ENCODE measurements at regions not wholly inside any gene's neighbourhood (a gene's known extent, or its start where the extent isn't known, plus 50 kb on each side); places are given as distances from the start of the nearest gene placed in this dataset.

GRCh38 chr5:179484761-179485160 is 65.6 kb upstream of the RUFY1 start:
- TF ChIP-seq, protein P1, sequence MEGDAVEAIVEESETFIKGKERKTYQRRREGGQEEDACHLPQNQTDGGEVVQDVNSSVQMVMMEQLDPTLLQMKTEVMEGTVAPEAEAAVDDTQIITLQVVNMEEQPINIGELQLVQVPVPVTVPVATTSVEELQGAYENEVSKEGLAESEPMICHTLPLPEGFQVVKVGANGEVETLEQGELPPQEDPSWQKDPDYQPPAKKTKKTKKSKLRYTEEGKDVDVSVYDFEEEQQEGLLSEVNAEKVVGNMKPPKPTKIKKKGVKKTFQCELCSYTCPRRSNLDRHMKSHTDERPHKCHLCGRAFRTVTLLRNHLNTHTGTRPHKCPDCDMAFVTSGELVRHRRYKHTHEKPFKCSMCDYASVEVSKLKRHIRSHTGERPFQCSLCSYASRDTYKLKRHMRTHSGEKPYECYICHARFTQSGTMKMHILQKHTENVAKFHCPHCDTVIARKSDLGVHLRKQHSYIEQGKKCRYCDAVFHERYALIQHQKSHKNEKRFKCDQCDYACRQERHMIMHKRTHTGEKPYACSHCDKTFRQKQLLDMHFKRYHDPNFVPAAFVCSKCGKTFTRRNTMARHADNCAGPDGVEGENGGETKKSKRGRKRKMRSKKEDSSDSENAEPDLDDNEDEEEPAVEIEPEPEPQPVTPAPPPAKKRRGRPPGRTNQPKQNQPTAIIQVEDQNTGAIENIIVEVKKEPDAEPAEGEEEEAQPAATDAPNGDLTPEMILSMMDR (conservative IDR thresholded peaks at IDR 0.05) = no peak
- no peak for TF ChIP-seq EZH2 (IDR thresholded peaks at IDR 0.05; ENCODE audit: low read depth)
